HepG2 (cell line): ENCODE measurements at regions not wholly inside any gene's neighbourhood (a gene's known extent, or its start where the extent isn't known, plus 50 kb on each side); places are given as distances from the start of the nearest gene placed in this dataset.

Experiments
- ATAC-seq: fragments of 200-7000 bp; cut with Tn5 transposase; 3 replicates; pipeline ENCODE4 v1.9.1; 2020; ENCODE audit warnings: mild to moderate bottlenecking, moderate library complexity
- BruUV-seq: library from RNA; stranded (reverse); fragments of 400-500 nt; replicated peaks from 2 replicates; lab custom pipeline; 2021; lab: Mats Ljungman, UMichigan
- CTCF ChIA-PET: fragments of 300-600 bp; formaldehyde crosslinking; extraction: SDS; loops from one replicate; lab custom pipeline; 2021; ENCODE audit warnings: low total read pairs, inconsistent platforms, low intra/inter-chr PET ratio; lab: Yijun Ruan, JAX
- POLR2A ChIA-PET: fragments of 350-600 bp; sonication (Branson Sonifier 250); formaldehyde crosslinking; loops from one replicate; lab custom pipeline; 2020; ENCODE audit warnings: antibody characterized with exemption, inconsistent platforms; lab: Yijun Ruan, JAX
- DNase-seq: peaks from one replicate; pipeline ENCODE4 v3.0.0-alpha.2; 2015; ENCODE audit warnings: low spot score
- FAIRE-seq: peaks from 3 replicates; lab custom pipeline; 2011; peaks lifted over from hg19 to GRCh38; lab: Jason Lieb, UNC
- H2AFZ ChIP-seq: one replicate; pipeline ENCODE4 v1.6.1; 2011; ENCODE audit warnings: low read length, inconsistent platforms
- H3K27ac ChIP-seq: fragments of 300-600 bp; 3 replicates; pipeline ENCODE4 v1.8.0; 2011; ENCODE audit warnings: mixed run types, mild to moderate bottlenecking, mixed read lengths, low read length, inconsistent platforms; ENCODE audit not compliant: insufficient read depth; ENCODE audit errors: extremely low read length
- H3K27me3 ChIP-seq, 2 experiments: fragments of 200-600 bp in 1 of 2; 2 replicates in 1 of 2; 3 replicates in 1 of 2; pipeline versions ENCODE4 v1.6.0 to v1.8.0; 2011; ENCODE audit warnings: low read length in 2 of 2, mild to moderate bottlenecking in 2 of 2, moderate library complexity in 2 of 2, inconsistent platforms in 1 of 2; ENCODE audit not compliant: insufficient read depth in 2 of 2, control insufficient read depth in 1 of 2
- H3K36me3 ChIP-seq, 2 experiments: fragments of 200-600 bp in 1 of 2; replicated peaks in 1 of 2; 2 replicates in 1 of 2; 3 replicates in 1 of 2; pipeline versions ENCODE4 v1.5.1 to v1.8.0; 2011; ENCODE audit warnings: low read length in 2 of 2, inconsistent platforms in 1 of 2; ENCODE audit not compliant: insufficient read depth in 2 of 2, control insufficient read depth in 1 of 2
- H3K4me1 ChIP-seq: 2 replicates; pipeline ENCODE4 v1.5.1; 2012; ENCODE audit warnings: low read length, inconsistent platforms; ENCODE audit not compliant: insufficient read depth
- H3K4me2 ChIP-seq: 2 replicates; pipeline ENCODE4 v1.6.0; 2011; ENCODE audit warnings: low read depth, low read length, inconsistent platforms
- H3K4me3 ChIP-seq, 3 experiments: fragments of 200-600 bp in 1 of 3; sonication (generic), shearing (Covaris generic) in 1 of 3; replicated peaks in 1 of 3; 2 replicates each; pipeline ENCODE4 v1.5.1; 2011 to 2016; ENCODE audit warnings: low read length in 3 of 3, inconsistent platforms in 2 of 3, low read depth in 2 of 3, mild to moderate bottlenecking in 2 of 3, control low read depth in 1 of 3, mixed read lengths in 1 of 3; ENCODE audit not compliant: insufficient read depth in 1 of 3
- H3K79me2 ChIP-seq: one replicate; pipeline ENCODE4 v1.6.1; 2011; ENCODE audit warnings: low read length, inconsistent platforms; ENCODE audit not compliant: insufficient read depth
- H3K9ac ChIP-seq: 2 replicates; pipeline ENCODE4 v1.6.0; 2011; ENCODE audit warnings: mild to moderate bottlenecking, low read depth, low read length, inconsistent platforms; ENCODE audit not compliant: insufficient read depth
- H3K9me3 ChIP-seq: 2 replicates; pipeline ENCODE4 v1.5.1; 2012; ENCODE audit warnings: mild to moderate bottlenecking, low read length
- H4K20me1 ChIP-seq: 2 replicates; pipeline ENCODE4 v1.6.0; 2011; ENCODE audit warnings: inconsistent platforms, mild to moderate bottlenecking, low read length, moderate library complexity; ENCODE audit not compliant: insufficient read depth
- ATF1 ChIP-seq: IDR thresholded peaks from 2 replicates; pipeline ENCODE4 v1.6.1; 2016; ENCODE audit warnings: mild to moderate bottlenecking, control low read depth
- ATF7-NPFF ChIP-seq: sonication (generic); formaldehyde crosslinking; IDR thresholded peaks from 2 replicates; pipeline ENCODE4 v1.8.1; 2023; ENCODE audit warnings: mild to moderate bottlenecking, low read depth, missing genetic modification reagents, moderate library complexity
- FOXJ3 ChIP-seq: sonication (generic); formaldehyde crosslinking; IDR thresholded peaks from 2 replicates; pipeline ENCODE4 v1.4.0; 2020; ENCODE audit warnings: missing genetic modification reagents, mild to moderate bottlenecking, borderline replicate concordance
- GTF3A ChIP-seq: sonication (generic); formaldehyde crosslinking; conservative IDR thresholded peaks from 2 replicates; pipeline ENCODE4 v1.4.0; 2020; ENCODE audit warnings: mild to moderate bottlenecking, missing genetic modification reagents
- HDAC6 ChIP-seq: fragments of 200-600 bp; sonication (generic); IDR thresholded peaks from 2 replicates; pipeline ENCODE4 v1.7.0; 2017; ENCODE audit warnings: mild to moderate bottlenecking, antibody characterized with exemption, low read length, low read depth
- KDM5A ChIP-seq: fragments of 200-600 bp; sonication (generic); IDR thresholded peaks from 2 replicates; pipeline ENCODE4 v1.7.0; 2018; ENCODE audit warnings: antibody characterized with exemption, mild to moderate bottlenecking, low read length, borderline replicate concordance
- KMT2B ChIP-seq: IDR thresholded peaks from 2 replicates; pipeline ENCODE4 v1.6.1; 2016; ENCODE audit warnings: missing genetic modification reagents, missing compliant biosample characterization
- MAFF ChIP-seq: IDR thresholded peaks from 2 replicates; pipeline ENCODE4 v1.6.1; 2011; ENCODE audit warnings: low read depth, low read length, improper control_type of control experiment
- MAFK ChIP-seq, 2 experiments: IDR thresholded peaks in 1 of 2; conservative IDR thresholded peaks in 1 of 2; 2 replicates each; pipeline ENCODE4 v1.6.1; 2011; ENCODE audit warnings: improper control_type of control experiment in 2 of 2, low read length in 2 of 2
- MEIS2 ChIP-seq: sonication (generic); formaldehyde crosslinking; IDR thresholded peaks from 2 replicates; pipeline ENCODE4 v1.9.0; 2021; ENCODE audit warnings: mild to moderate bottlenecking, missing genetic modification reagents
- SAFB2 ChIP-seq: sonication (generic); formaldehyde crosslinking; IDR thresholded peaks from 2 replicates; pipeline ENCODE4 v1.5.1; 2020; ENCODE audit warnings: missing genetic modification reagents, low read depth, mild to moderate bottlenecking, borderline replicate concordance
- SRSF1 ChIP-seq: fragments of 200-400 bp; formaldehyde crosslinking; optimal IDR thresholded peaks from 2 replicates; pipeline ENCODE3; 2017; ENCODE audit warnings: mild to moderate bottlenecking, low read depth, low read length, moderate library complexity
- TMF1 ChIP-seq: sonication (generic); formaldehyde crosslinking; IDR thresholded peaks from 2 replicates; pipeline ENCODE4 v1.8.1; 2022; ENCODE audit warnings: low read depth, missing genetic modification reagents
- XRCC5 ChIP-seq: fragments of 200-400 bp; formaldehyde crosslinking; optimal IDR thresholded peaks from 2 replicates; pipeline ENCODE3; 2017; ENCODE audit warnings: mild to moderate bottlenecking, low read length
- ZFP41 ChIP-seq: sonication (generic); formaldehyde crosslinking; IDR thresholded peaks from 2 replicates; pipeline ENCODE4 v1.4.0; 2020; ENCODE audit warnings: mild to moderate bottlenecking, missing genetic modification reagents, borderline replicate concordance
- ZNF136 ChIP-seq: sonication (generic); formaldehyde crosslinking; IDR thresholded peaks from 2 replicates; pipeline ENCODE4 v1.8.1; 2022; ENCODE audit warnings: low read depth, mild to moderate bottlenecking, moderate library complexity, missing genetic modification reagents
- ZNF274 ChIP-seq: sonication (generic); formaldehyde crosslinking; IDR thresholded peaks from 2 replicates; pipeline ENCODE4 v1.5.1; 2020; ENCODE audit warnings: mild to moderate bottlenecking, missing genetic modification reagents
- ZNF446 ChIP-seq: sonication (generic); formaldehyde crosslinking; IDR thresholded peaks from 2 replicates; pipeline ENCODE4 v1.5.0; 2020; ENCODE audit warnings: mild to moderate bottlenecking, missing genetic modification reagents
- ZNF564 ChIP-seq: sonication (generic); formaldehyde crosslinking; IDR thresholded peaks from 2 replicates; pipeline ENCODE4 v1.8.1; 2023; ENCODE audit warnings: mild to moderate bottlenecking, missing genetic modification reagents
- WGBS: methylation state at CpG from one replicate; pipeline ENCODE4 v1.1.6; 2017; ENCODE audit warnings: low lambda C conversion rate; 5-methylcytosine and 5-hydroxymethylcytosine counted together
- in situ Hi-C: cut with HindIII; loops from 2 replicates; pipeline ENCODE4 v1.10.0; 2017; ENCODE audit warnings: low pct_unique_long_range_greater_than_20kb; ENCODE audit not compliant: extremely low pct_ligation_motif_present
- intact Hi-C: fragments of 100-400 bp; cut with micrococcal nuclease; formaldehyde crosslinking; loops from one replicate; pipeline ENCODE4 v1.10.0; 2022; ENCODE audit not compliant: unreplicated experiment

DNA sequence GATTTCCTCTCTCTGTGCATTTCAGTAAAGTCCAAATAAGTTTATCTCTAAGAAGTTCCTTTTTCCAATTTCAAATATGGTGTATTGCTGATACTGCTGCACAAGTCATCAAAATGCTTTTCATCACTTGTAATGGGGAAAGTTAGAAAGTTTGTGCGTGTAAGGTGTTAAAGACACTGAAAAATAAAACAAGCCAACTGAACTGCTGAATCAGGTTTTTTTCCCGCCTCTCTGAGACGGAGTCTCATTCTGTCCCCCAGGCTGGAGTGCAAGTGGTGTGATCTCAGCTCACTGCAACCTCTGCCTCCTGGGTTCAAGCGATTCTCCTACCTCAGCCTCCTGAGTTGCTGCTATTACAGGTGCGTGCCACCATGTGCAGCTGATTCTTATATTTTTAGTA lies 400.9 kb downstream of the LRRC70 start:
- WGBS = 19% methylated on average over 5 of the region's 5 CpGs
- DNase-seq = no peak
- ChIA-PET CTCF (no interaction called here), POLR2A (no interaction called here)
- no peaks in the 10 kb centered on the region for H3K4me1 ChIP-seq
- H4K20me1 ChIP-seq = no peaks in the 10 kb centered on the region
- H3K9me3 ChIP-seq = peaks cover 9% of the 10 kb centered on the region; the same call in 1 of the 2 replicates
- in situ Hi-C loops = no loop called here
- no peak for ATAC-seq
- no peaks in the 10 kb centered on the region for H3K27me3 ChIP-seq
- H3K79me2 ChIP-seq = no peaks in the 10 kb centered on the region
- no peaks in the 10 kb centered on the region for H3K36me3 ChIP-seq
- TF ChIP-seq ZNF564 (no peak), ATF7-NPFF (CRISPR knock-in tag) (no peak), MAFF (peak; percentile 32; the same call in 1 of the 2 replicates), MAFK (conservative IDR thresholded peaks at IDR 0.05 in 1 of 2, IDR thresholded peaks at IDR 0.05 in 1 of 2; ENCODE audit: low read length in 2 of 2) (peak; percentile 43 to 67; a peak in 3 of 4 replicates), TMF1 (CRISPR knock-in tag) (no peak)
- no peak for FAIRE-seq
- no peak overlapping the region for H3K4me2 ChIP-seq
- intact Hi-C loops = no loop called here
- no peak overlapping the region for H2AFZ ChIP-seq
- H3K4me3 ChIP-seq = no peak overlapping the region
- no peak overlapping the region for H3K27ac ChIP-seq
- H3K9ac ChIP-seq = no peak overlapping the region
- no TSS peak for BruUV-seq

DNA sequence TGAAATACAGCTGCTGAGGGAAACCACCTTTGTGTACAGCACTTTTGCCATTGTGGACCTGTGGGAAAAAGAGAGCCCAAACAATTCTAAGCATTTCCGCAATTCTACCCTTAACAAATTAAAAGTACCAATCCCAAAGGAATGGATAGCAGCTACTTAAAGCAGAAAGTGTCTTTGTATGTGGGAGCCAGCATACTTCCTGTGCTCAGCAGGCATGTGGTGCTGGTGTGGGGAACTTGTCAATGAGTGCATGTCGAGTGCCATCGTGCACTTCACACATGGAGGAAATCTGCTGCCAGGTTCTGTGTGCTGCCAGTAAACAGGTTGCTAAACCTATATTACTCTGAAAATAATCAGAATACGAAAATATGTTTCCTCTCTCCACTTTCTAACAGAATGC lies 399.0 kb downstream of the LRRC70 start:
- intact Hi-C loops = no loop called here
- WGBS = 8% methylated on average over 4 of the region's 4 CpGs
- Histone ChIP-seq H3K36me3 (no peaks in the 10 kb centered on the region), H3K4me1 (no peaks in the 10 kb centered on the region), H3K4me2 (no peak overlapping the region), H3K27ac (no peak overlapping the region), H2AFZ (no peak overlapping the region), H3K9ac (no peak overlapping the region), H3K9me3 (peaks cover 7% of the 10 kb centered on the region; the same call in 1 of the 2 replicates), H3K4me3 (no peak overlapping the region), H3K27me3 (no peaks in the 10 kb centered on the region), H3K79me2 (no peaks in the 10 kb centered on the region), H4K20me1 (no peaks in the 10 kb centered on the region)
- DNase-seq = no peak
- no TSS peak for BruUV-seq
- no peak for ATAC-seq
- TF ChIP-seq ZFP41 (no peak), ZNF274 (CRISPR knock-in tag) (no peak), ZNF136 (CRISPR knock-in tag) (no peak), HDAC6 (no peak), KMT2B (CRISPR knock-in tag) (no peak), ZNF446 (CRISPR knock-in tag) (no peak), FOXJ3 (no peak), SAFB2 (CRISPR knock-in tag) (no peak), GTF3A (CRISPR knock-in tag) (no peak), MEIS2 (CRISPR knock-in tag) (no peak), KDM5A (no peak), XRCC5 (no peak), SRSF1 (no peak), ATF1 (CRISPR knock-in tag) (no peak)
- CTCF ChIA-PET = no interaction called here
- FAIRE-seq = no peak
- in situ Hi-C loops = no loop called here
- POLR2A ChIA-PET = no interaction called here
